ENCODE measurements at regions not wholly inside any gene's neighbourhood (a gene's known extent, or its start where the extent isn't known, plus 50 kb on each side); places are given as distances from the start of the nearest gene placed in this dataset.

- TF ChIP-seq, protein P1, sequence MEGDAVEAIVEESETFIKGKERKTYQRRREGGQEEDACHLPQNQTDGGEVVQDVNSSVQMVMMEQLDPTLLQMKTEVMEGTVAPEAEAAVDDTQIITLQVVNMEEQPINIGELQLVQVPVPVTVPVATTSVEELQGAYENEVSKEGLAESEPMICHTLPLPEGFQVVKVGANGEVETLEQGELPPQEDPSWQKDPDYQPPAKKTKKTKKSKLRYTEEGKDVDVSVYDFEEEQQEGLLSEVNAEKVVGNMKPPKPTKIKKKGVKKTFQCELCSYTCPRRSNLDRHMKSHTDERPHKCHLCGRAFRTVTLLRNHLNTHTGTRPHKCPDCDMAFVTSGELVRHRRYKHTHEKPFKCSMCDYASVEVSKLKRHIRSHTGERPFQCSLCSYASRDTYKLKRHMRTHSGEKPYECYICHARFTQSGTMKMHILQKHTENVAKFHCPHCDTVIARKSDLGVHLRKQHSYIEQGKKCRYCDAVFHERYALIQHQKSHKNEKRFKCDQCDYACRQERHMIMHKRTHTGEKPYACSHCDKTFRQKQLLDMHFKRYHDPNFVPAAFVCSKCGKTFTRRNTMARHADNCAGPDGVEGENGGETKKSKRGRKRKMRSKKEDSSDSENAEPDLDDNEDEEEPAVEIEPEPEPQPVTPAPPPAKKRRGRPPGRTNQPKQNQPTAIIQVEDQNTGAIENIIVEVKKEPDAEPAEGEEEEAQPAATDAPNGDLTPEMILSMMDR (IDR thresholded peaks at IDR 0.05): no peak
- TF ChIP-seq POLR2AphosphoS5 (IDR thresholded peaks at IDR 0.05) (no peak), POLR2A (IDR thresholded peaks at IDR 0.05) (no peak)
Observed at GRCh38 chr5:173458828-173459609, 130.8 kb upstream of the STC2 start.
